NCI-H226 (cell line): ENCODE measurements at regions not wholly inside any gene's neighbourhood (a gene's known extent, or its start where the extent isn't known, plus 50 kb on each side); places are given as distances from the start of the nearest gene placed in this dataset.
A peak's percentile ranks its signal among the peaks of the same experiment; 100 is the strongest.

Experiments used
- DNase-seq: peaks from one replicate; pipeline ENCODE4 v3.0.0-alpha.2; 2015

DNA sequence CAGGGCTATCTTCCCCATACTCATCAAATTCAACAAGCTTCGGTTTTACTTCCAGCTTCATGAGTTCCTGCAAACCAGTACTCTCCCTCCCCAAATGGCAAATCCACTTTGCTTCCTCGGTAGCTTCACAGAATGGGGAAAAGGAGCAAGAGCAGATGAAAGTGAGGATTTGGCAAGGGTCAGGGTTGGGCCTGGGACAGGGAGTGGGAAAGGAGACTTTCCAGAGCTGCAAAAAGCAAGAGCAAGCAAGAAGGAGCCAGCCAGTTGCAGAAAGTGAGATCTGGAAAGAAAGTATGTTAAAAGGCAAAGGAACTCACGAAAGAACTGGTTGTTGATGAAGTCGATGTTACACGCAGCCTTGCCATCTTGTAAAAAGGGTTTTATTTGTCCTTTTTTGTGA lies 522.8 kb upstream of the TBX3 start:
- no peak for DNase-seq

GRCh38 chr12:115205755-115206308 lies 521.9 kb upstream of the TBX3 start:
- no peak for DNase-seq

DNA sequence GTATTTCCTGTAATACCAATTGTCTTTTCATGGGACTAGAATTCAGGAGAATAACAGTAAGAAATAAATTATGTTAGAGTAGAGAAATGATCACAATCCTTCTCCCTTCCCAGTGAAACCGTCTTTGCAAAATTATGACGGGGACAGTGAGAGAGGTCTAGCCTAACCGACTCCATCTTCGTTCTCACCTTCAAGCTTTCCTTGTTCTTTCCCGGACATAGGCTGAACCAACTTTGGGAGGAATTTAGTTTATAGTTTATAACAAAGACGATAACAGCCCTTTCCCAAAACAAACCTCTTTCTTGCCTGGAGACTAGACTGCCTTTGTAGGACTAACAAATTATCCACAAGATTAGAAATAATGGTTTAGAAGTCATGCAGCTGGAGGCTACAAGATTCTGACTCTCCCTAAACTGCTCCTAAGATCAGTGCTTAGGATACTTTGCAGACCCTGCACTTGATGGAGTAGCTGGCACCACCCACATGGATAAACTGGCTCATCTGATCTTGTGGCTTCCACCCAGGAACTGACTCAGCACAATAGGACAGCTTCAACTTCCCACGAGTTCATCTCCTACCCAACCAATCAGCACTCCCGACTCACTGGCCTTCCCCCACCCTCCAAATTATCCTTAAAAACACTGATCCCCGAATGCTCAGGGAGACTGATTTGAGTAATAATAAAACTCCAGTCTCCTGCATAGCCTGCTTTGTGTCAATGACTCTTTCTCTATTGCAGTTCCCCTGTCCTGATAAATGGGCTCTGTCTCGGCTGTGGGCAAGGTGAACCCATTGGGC lies 521.2 kb upstream of the TBX3 start:
- peak; percentile 60 for DNase-seq

DNA sequence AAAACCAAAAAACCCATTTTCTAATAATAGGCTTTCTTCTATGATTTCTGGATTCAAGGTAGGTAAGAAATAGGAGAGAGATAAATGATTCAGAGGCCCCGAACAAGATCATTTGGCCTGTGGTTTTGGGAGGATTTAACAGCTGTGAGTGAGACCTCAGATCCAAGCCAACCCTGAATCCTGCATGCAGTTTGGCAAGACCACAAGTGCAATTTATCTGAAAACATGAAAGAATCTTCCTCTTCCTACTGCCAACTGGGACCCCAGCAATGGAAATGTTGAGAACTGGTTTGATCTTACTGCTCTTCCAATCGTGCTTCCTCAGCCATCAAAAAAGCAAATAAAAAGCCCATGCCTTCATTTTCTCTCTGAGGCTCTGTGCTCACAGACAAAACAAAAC lies 519.7 kb upstream of the TBX3 start:
- DNase-seq: peak; percentile 20

GRCh38 chr12:115201966-115202365 lies 518.0 kb upstream of the TBX3 start:
- no peak for DNase-seq

- DNase-seq: peak; percentile 9
Observed at GRCh38 chr12:115199831-115200230, 515.9 kb upstream of the TBX3 start.

- no peak for DNase-seq
Observed at GRCh38 chr12:115194857-115195256, 510.9 kb upstream of the TBX3 start.

DNA sequence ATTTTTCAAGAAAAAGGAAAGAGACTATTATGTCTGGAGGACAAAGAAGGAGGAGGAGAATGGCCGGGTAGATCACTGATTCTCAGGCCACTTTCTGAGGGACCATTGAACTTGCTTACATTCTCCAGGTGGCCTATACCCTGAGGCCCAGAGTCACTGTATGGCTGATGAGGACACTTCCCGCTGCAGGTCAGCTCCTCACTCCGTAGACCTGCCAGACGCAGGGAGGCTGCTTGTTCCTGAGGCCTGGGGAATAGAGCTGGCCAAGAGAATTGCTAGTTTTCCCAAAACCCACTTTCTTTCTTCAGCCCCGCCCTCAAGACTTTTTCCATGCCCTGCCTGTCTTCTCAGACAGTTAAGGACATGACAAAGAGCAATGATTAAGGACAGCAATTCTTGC lies 510.5 kb upstream of the TBX3 start:
- DNase-seq: no peak

DNA sequence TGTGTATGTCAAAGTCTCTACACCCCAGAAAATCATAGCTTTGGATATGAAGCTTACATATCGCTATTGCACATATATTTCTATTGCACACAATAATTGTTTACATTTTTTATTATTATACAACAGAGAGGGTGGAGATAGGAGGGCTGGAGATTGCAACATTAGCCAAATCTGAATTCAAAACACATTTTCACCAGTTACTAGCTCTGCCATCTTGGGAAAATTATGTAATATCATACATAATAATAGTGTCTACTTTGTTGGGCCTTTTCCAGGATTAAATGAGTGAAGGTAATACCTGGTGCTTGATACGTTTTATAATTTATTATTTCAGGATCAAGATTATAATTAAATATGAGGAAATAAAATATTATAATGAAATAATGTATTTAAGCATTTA lies 507.4 kb upstream of the TBX3 start:
- DNase-seq: no peak

- no peak for DNase-seq
Observed at GRCh38 chr12:115190010-115190770, 506.2 kb upstream of the TBX3 start.

- peak; percentile 19 for DNase-seq
Observed at GRCh38 chr12:115185506-115185905, 501.5 kb upstream of the TBX3 start.

GRCh38 chr12:115183752-115184151 lies 499.8 kb upstream of the TBX3 start:
- DNase-seq: no peak

GRCh38 chr12:115177899-115178298 lies 493.9 kb upstream of the TBX3 start:
- no peak for DNase-seq

DNA sequence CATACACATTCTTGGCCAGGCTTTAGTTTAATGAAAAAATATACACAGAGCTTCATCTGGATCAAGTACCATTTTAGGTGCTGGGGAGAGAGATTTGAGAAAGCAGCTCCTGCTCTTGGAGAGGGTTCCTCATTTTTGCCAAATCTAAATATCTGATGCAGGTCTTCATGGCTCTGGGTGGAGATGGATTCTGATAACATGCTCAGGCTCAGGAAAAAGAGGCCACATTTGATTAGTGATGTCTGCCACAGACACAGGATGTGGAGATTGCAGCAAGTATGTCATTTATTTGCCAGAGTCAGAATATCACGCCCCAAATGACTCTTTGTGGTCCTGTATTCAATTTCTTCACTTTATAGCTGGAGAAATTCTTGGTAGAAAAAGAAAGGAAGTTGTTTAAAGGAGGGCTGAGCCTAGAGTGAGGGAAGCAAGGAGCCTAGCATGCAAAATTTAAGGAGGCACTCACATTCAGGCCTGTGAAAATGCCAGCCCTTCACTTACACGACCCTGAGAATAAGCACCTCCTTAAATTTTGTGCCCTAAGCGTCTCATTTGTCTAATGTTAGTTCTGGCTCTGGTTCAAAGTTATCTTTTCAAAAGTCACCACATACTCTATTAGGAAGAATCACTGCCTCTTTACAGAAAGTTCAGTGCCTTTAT lies 492.9 kb upstream of the TBX3 start:
- DNase-seq: no peak

- DNase-seq: no peak
Observed at GRCh38 chr12:115174920-115175319, 490.9 kb upstream of the TBX3 start.

GRCh38 chr12:115172521-115172920 lies 488.5 kb upstream of the TBX3 start:
- DNase-seq: no peak

DNA sequence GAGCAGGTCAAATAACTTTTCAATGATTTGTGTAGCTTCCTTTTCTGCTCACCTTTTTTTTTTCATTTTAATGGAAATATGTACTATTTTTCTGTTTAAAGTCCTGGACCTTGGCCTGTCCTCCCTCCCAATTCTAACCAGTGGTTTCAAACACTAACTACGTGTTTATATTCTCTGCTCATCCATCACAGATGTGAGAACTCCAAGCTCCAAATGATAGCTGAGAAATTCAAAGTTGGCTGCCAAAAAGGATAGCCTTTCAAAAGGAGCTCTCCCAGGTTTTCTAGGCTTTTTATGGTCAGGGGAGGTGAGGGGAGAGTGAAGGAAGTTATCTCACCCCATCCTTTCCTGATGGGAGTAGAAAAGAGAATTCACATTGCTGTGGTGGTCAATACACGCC lies 486.0 kb upstream of the TBX3 start:
- DNase-seq: no peak

GRCh38 chr12:115166698-115167315 lies 482.8 kb upstream of the TBX3 start:
- peak; percentile 12 for DNase-seq

GRCh38 chr12:115163710-115164109 lies 479.7 kb upstream of the TBX3 start:
- DNase-seq: no peak

- no peak for DNase-seq
Observed at GRCh38 chr12:115160271-115161128, 476.5 kb upstream of the TBX3 start.

DNA sequence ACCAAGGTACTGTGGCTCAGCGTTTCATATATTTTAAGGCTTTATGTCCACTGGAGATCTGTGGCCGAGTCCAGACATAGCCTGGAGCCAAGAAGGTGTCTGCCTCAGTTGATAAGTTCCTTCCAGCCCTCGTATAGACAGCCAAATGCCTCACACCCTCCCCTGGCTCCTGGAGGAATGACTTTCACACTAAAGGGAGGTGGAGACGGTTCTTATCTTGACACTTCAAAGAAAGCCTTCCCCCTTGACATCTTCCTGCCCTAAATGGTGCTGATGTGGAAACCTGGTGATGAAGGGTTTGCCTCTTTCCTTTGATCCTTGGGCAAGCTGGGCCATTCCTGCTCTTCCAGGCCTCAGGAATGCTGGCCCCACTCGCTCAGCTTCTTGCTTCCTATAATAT lies 474.8 kb upstream of the TBX3 start:
- DNase-seq: peak; percentile 44
